ENCODE measurements at regions not wholly inside any gene's neighbourhood (a gene's known extent, or its start where the extent isn't known, plus 50 kb on each side); places are given as distances from the start of the nearest gene placed in this dataset.

GRCh38 chr1:5424802-5425703, 567.2 kb downstream of the NPHP4 start:
- TF ChIP-seq CTCF (IDR thresholded peaks at IDR 0.05), result no peak
- TF ChIP-seq POLR2A (IDR thresholded peaks at IDR 0.05), result no peak

Measured in body of pancreas (tissue), 4 donors.